T-helper 1 cell (primary cell): ENCODE measurements at regions not wholly inside any gene's neighbourhood (a gene's known extent, or its start where the extent isn't known, plus 50 kb on each side); places are given as distances from the start of the nearest gene placed in this dataset.

Experiments used
- DNase-seq, 5 donors: peaks; one replicate each; pipeline ENCODE4 v3.0.0-alpha.2; 2012 to 2020

GRCh38 chr2:120480903-120481445, 135.0 kb downstream of the INHBB start:
- DNase-seq: no peak

GRCh38 chr2:120481446-120482194, 135.7 kb downstream of the INHBB start:
- DNase-seq: no peak

- DNase-seq: no peak
Observed at GRCh38 chr2:120482334-120482733, 136.4 kb downstream of the INHBB start.

- DNase-seq: no peak
Observed at GRCh38 chr2:120483355-120483754, 137.4 kb downstream of the INHBB start.

GRCh38 chr2:120485096-120485495, 139.2 kb downstream of the INHBB start:
- DNase-seq: no peak

- no peak for DNase-seq
Observed at GRCh38 chr2:120486441-120486840, 140.5 kb downstream of the INHBB start.

GRCh38 chr2:120486946-120487345, 141.0 kb downstream of the INHBB start:
- DNase-seq: no peak

- DNase-seq: no peak
Observed at GRCh38 chr2:120488531-120488930, 142.6 kb downstream of the INHBB start.

- no peak for DNase-seq
Observed at GRCh38 chr2:120489023-120489422, 143.1 kb downstream of the INHBB start.

- DNase-seq: no peak
Observed at GRCh38 chr2:120490091-120490798, 144.3 kb downstream of the INHBB start.

- no peak for DNase-seq
Observed at GRCh38 chr2:120491111-120491625, 145.2 kb downstream of the INHBB start.

- DNase-seq: no peak
Observed at GRCh38 chr2:120493231-120493630, 147.3 kb downstream of the INHBB start.

- DNase-seq: no peak
Observed at GRCh38 chr2:120494446-120494845, 148.5 kb downstream of the INHBB start.

GRCh38 chr2:120495586-120495985, 149.7 kb downstream of the INHBB start:
- DNase-seq: no peak

GRCh38 chr2:120496235-120496634, 150.3 kb downstream of the INHBB start:
- DNase-seq: no peak

GRCh38 chr2:120496759-120497158, 150.8 kb downstream of the INHBB start:
- DNase-seq: no peak

GRCh38 chr2:120497261-120497977, 151.5 kb downstream of the INHBB start:
- DNase-seq: no peak

- DNase-seq: no peak
Observed at GRCh38 chr2:120498121-120498520, 152.2 kb downstream of the INHBB start.

GRCh38 chr2:120498576-120499394, 152.8 kb downstream of the INHBB start:
- DNase-seq: no peak

GRCh38 chr2:120499784-120500495, 154.0 kb downstream of the INHBB start:
- DNase-seq: no peak

- no peak for DNase-seq
Observed at GRCh38 chr2:120501591-120501990, 155.7 kb downstream of the INHBB start.

- DNase-seq: no peak
Observed at GRCh38 chr2:120502357-120502756, 156.4 kb downstream of the INHBB start.
